ENCODE measurements at regions not wholly inside any gene's neighbourhood (a gene's known extent, or its start where the extent isn't known, plus 50 kb on each side); places are given as distances from the start of the nearest gene placed in this dataset.

DNA sequence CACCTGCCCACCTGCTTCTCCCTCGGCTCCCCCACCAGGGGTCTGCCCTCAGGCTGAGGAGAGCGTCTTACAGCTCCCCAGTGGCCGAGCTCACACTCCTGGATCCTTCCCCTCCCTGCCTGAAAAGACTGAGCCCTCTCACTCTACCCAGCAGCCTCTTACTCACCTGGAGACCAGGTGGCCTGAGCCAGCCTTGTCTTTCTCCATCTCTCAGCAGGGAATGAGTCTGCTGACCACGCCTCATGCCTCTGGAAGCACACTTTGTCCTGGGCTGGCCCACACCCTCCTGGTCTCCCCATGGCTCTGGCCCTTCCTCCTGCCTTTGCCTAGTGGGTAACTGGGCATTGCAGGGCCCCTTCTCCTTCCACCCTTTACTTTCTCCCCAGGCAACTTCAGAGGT, 177.2 kb downstream of the ENGASE start:
- TF ChIP-seq, protein P1, sequence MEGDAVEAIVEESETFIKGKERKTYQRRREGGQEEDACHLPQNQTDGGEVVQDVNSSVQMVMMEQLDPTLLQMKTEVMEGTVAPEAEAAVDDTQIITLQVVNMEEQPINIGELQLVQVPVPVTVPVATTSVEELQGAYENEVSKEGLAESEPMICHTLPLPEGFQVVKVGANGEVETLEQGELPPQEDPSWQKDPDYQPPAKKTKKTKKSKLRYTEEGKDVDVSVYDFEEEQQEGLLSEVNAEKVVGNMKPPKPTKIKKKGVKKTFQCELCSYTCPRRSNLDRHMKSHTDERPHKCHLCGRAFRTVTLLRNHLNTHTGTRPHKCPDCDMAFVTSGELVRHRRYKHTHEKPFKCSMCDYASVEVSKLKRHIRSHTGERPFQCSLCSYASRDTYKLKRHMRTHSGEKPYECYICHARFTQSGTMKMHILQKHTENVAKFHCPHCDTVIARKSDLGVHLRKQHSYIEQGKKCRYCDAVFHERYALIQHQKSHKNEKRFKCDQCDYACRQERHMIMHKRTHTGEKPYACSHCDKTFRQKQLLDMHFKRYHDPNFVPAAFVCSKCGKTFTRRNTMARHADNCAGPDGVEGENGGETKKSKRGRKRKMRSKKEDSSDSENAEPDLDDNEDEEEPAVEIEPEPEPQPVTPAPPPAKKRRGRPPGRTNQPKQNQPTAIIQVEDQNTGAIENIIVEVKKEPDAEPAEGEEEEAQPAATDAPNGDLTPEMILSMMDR (IDR thresholded peaks at IDR 0.05 in 8 of 11, conservative IDR thresholded peaks at IDR 0.05 in 3 of 11), result no peak
- TF ChIP-seq POLR2A (IDR thresholded peaks at IDR 0.05) (no peak), POLR2AphosphoS5 (IDR thresholded peaks at IDR 0.05) (no peak)
